ENCODE measurements at regions not wholly inside any gene's neighbourhood (a gene's known extent, or its start where the extent isn't known, plus 50 kb on each side); places are given as distances from the start of the nearest gene placed in this dataset.

DNA sequence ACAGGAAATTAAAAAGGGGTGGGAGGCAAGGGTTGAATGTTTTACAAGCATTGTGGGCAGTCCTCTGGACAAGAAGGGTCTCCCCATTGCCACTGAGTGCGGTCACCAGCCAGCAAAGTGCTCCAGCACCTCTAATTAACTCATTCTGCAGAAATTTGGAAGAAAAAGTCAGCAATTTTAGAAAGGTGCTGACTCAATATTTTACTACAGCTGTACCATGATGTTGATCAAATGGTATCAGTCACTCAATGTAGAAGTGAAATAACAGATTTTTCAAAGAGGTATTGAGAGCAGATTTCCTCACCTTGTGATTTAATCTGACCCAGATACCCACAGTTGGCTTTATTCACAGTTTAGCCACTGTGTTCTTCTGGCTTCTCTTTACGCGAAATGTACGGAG, 96.7 kb downstream of the PMP22 start:
- Mint-ChIP-seq H3K4me3 (no peak overlapping the region), H3K9me3 (no peaks in the 10 kb centered on the region), H3K27me3 (ENCODE audit: low read depth in 3 of 3) (peaks cover 2 to 6% (median 4%) of the 10 kb centered on the region in 3 donors), H3K4me1 (peaks cover 14% of the 10 kb centered on the region), H3K27ac (peak overlapping the region in 1 of 7 donors; percentile 46), H3K36me3 (no peaks in the 10 kb centered on the region)
- TF ChIP-seq, protein P1, sequence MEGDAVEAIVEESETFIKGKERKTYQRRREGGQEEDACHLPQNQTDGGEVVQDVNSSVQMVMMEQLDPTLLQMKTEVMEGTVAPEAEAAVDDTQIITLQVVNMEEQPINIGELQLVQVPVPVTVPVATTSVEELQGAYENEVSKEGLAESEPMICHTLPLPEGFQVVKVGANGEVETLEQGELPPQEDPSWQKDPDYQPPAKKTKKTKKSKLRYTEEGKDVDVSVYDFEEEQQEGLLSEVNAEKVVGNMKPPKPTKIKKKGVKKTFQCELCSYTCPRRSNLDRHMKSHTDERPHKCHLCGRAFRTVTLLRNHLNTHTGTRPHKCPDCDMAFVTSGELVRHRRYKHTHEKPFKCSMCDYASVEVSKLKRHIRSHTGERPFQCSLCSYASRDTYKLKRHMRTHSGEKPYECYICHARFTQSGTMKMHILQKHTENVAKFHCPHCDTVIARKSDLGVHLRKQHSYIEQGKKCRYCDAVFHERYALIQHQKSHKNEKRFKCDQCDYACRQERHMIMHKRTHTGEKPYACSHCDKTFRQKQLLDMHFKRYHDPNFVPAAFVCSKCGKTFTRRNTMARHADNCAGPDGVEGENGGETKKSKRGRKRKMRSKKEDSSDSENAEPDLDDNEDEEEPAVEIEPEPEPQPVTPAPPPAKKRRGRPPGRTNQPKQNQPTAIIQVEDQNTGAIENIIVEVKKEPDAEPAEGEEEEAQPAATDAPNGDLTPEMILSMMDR (IDR thresholded peaks at IDR 0.05), result no peak
- H3K27me3 ChIP-seq (ENCODE audit: control insufficient read depth in 2 of 2, insufficient read depth in 2 of 2, low read length in 2 of 2), result no peaks in the 10 kb centered on the region
- DNase-seq, result no peak
- H3K79me2 ChIP-seq (ENCODE audit: insufficient read depth, low read length), result no peaks in the 10 kb centered on the region
- H3K9me3 ChIP-seq (replicated peaks in 1 of 2; ENCODE audit: control insufficient read depth in 1 of 2, insufficient read depth in 1 of 2, low read length in 2 of 2), result no peaks in the 10 kb centered on the region
- no peaks in the 10 kb centered on the region for H3K36me3 ChIP-seq (replicated peaks in 1 of 2; ENCODE audit: control insufficient read depth in 1 of 2, insufficient read depth in 2 of 2, low read length in 2 of 2)
- H3K4me1 ChIP-seq (ENCODE audit: control insufficient read depth in 1 of 2, insufficient read depth in 2 of 2, low read length in 2 of 2), result no peaks in the 10 kb centered on the region
- H4K20me1 ChIP-seq (ENCODE audit: insufficient read depth, low read length), result no peaks in the 10 kb centered on the region
- 100% methylated on average over 3 of the region's 4 CpGs for WGBS (ENCODE audit: insufficient coverage)
- no peak overlapping the region for H3K4me2 ChIP-seq (replicated peaks; ENCODE audit: extremely low read depth, low read length, poor library complexity, severe bottlenecking)
- no peak overlapping the region for H3K9ac ChIP-seq (ENCODE audit: insufficient read depth, low read length, poor library complexity, severe bottlenecking)
- intact Hi-C loops (cut with micrococcal nuclease), result no loop called here
- no peak overlapping the region for H3K4me3 ChIP-seq (replicated peaks in 1 of 3; ENCODE audit: low read depth in 2 of 3, low read length in 3 of 3)
- no peak overlapping the region for H2AFZ ChIP-seq (ENCODE audit: insufficient read depth, low read depth, low read length, poor library complexity, severe bottlenecking)
- no peak overlapping the region for H3K27ac ChIP-seq (ENCODE audit: low read depth in 1 of 2, low read length in 2 of 2)

DNA sequence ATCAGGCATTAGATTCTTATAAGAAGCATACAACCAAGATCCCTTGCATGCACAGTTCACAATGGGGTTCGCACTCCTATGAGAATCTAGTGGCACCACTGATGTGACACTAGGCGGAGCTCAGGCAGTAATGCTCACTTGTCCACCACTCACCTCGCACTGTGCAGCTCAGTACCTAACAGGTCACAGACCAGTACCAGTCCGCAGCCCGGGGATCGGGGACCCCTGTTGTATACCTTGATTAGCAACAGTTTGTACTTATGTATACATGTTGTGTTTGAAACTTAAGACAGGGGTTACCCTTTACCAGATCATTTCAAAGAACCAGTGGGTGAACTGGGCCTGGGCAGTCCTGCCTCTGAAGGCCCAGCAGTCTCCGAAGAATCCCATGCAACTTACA, 103.7 kb downstream of the PMP22 start:
- H3K4me3 ChIP-seq (replicated peaks in 1 of 3; ENCODE audit: low read depth in 2 of 3, low read length in 3 of 3), result no peak overlapping the region
- H3K4me2 ChIP-seq (replicated peaks; ENCODE audit: extremely low read depth, low read length, poor library complexity, severe bottlenecking), result no peak overlapping the region
- Mint-ChIP-seq H3K36me3 (no peaks in the 10 kb centered on the region), H3K4me1 (peaks cover 12% of the 10 kb centered on the region), H3K27me3 (ENCODE audit: low read depth in 3 of 3) (peaks cover 3 to 9% (median 6%) of the 10 kb centered on the region in 3 donors), H3K27ac (no peak overlapping the region), H3K4me3 (no peak overlapping the region), H3K9me3 (peaks cover 0 to 2% (median 0%) of the 10 kb centered on the region in 7 donors)
- H3K27ac ChIP-seq (ENCODE audit: low read depth in 1 of 2, low read length in 2 of 2), result no peak overlapping the region
- H3K4me1 ChIP-seq (ENCODE audit: control insufficient read depth in 1 of 2, insufficient read depth in 2 of 2, low read length in 2 of 2), result peaks cover 9 to 10% of the 10 kb centered on the region in 2 donors
- H4K20me1 ChIP-seq (ENCODE audit: insufficient read depth, low read length), result no peaks in the 10 kb centered on the region
- WGBS (ENCODE audit: insufficient coverage), result 95% methylated on average over 3 of the region's 7 CpGs
- H3K36me3 ChIP-seq (replicated peaks in 1 of 2; ENCODE audit: control insufficient read depth in 1 of 2, insufficient read depth in 2 of 2, low read length in 2 of 2), result no peaks in the 10 kb centered on the region
- TF ChIP-seq, protein P1 (IDR thresholded peaks at IDR 0.05), result no peak
- no peaks in the 10 kb centered on the region for H3K27me3 ChIP-seq (ENCODE audit: control insufficient read depth in 2 of 2, insufficient read depth in 2 of 2, low read length in 2 of 2)
- DNase-seq, result no peak
- no peak overlapping the region for H3K9ac ChIP-seq (ENCODE audit: insufficient read depth, low read length, poor library complexity, severe bottlenecking)
- H3K79me2 ChIP-seq (ENCODE audit: insufficient read depth, low read length), result no peaks in the 10 kb centered on the region
- intact Hi-C loops (cut with micrococcal nuclease), result no loop called here
- no peak overlapping the region for H2AFZ ChIP-seq (ENCODE audit: insufficient read depth, low read depth, low read length, poor library complexity, severe bottlenecking)
- no peaks in the 10 kb centered on the region for H3K9me3 ChIP-seq (replicated peaks in 1 of 2; ENCODE audit: control insufficient read depth in 1 of 2, insufficient read depth in 1 of 2, low read length in 2 of 2)
